Retinal pigment epithelial cell (primary cell): ENCODE measurements at regions not wholly inside any gene's neighbourhood (a gene's known extent, or its start where the extent isn't known, plus 50 kb on each side); places are given as distances from the start of the nearest gene placed in this dataset.

Experiments used
- DNase-seq: peaks from one replicate; pipeline ENCODE4 v3.0.0-alpha.2; 2010; ENCODE audit warnings: low read depth
- H3K4me3 ChIP-seq: 2 replicates; pipeline ENCODE4 v1.5.1; 2011; ENCODE audit warnings: mild to moderate bottlenecking, low read length, control low read depth, moderate library complexity
- CTCF ChIP-seq: conservative IDR thresholded peaks from 2 replicates; pipeline ENCODE4 v1.5.1; 2011; ENCODE audit warnings: low read depth, low read length, control low read depth, inconsistent platforms

- TF ChIP-seq CTCF = no peak
- no peak for DNase-seq
- no peak overlapping the region for H3K4me3 ChIP-seq
Measured at GRCh38 chr14:101464310-101464983, 96.8 kb upstream of the DIO3 start.

GRCh38 chr14:101464984-101465794, 96.1 kb upstream of the DIO3 start:
- no peak overlapping the region for H3K4me3 ChIP-seq
- DNase-seq = no peak
- no peak for TF ChIP-seq CTCF

- TF ChIP-seq CTCF = no peak
- no peak overlapping the region for H3K4me3 ChIP-seq
- DNase-seq = no peak
Measured at GRCh38 chr14:101465795-101466448, 95.4 kb upstream of the DIO3 start.

- TF ChIP-seq CTCF = no peak
- DNase-seq = no peak
- no peak overlapping the region for H3K4me3 ChIP-seq
Measured at GRCh38 chr14:101466456-101467180, 94.7 kb upstream of the DIO3 start.

- no peak for TF ChIP-seq CTCF
- no peak overlapping the region for H3K4me3 ChIP-seq
- no peak for DNase-seq
Measured at GRCh38 chr14:101467181-101467926, 93.9 kb upstream of the DIO3 start.
